ENCODE measurements at regions not wholly inside any gene's neighbourhood (a gene's known extent, or its start where the extent isn't known, plus 50 kb on each side); places are given as distances from the start of the nearest gene placed in this dataset.

DNA sequence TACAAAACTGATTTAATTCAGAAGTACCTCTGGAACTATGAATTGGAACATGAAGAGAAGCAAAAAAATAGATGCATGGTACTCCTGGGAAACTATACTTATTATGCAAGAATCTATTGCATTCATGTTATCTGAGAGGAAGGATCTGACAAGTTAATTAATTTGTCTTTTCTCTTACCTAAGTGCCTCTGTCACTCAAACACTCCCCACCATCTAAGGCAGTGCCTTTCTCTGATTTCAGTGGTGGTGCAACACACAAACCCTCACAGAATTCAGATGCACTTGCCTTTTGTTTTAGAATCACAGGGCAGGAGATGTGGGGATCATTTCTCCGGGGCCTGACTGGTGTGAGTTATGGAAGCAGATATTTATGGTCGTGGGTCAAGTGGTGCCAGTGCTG lies 52.5 kb upstream of the C9orf72 start:
- Histone ChIP-seq H3K4me3 (ENCODE audit: low read length) (no peak overlapping the region), H3K4me1 (ENCODE audit: low read length) (no peaks in the 10 kb centered on the region), H3K4me2 (ENCODE audit: low read length) (no peak overlapping the region), H3K9ac (ENCODE audit: low read length) (no peak overlapping the region), H3K79me2 (ENCODE audit: low read length) (no peaks in the 10 kb centered on the region), H2AFZ (ENCODE audit: low read depth, low read length) (no peak overlapping the region), H4K20me1 (ENCODE audit: insufficient read depth, low read length) (no peaks in the 10 kb centered on the region), H3K27ac (ENCODE audit: low read length) (no peak overlapping the region), H3K27me3 (ENCODE audit: low read depth, low read length) (no peaks in the 10 kb centered on the region), H3K36me3 (replicated peaks; ENCODE audit: low read depth, low read length) (no peaks in the 10 kb centered on the region), H3K9me3 (ENCODE audit: insufficient read depth, low read length) (no peaks in the 10 kb centered on the region)
- no peak for TF ChIP-seq EZH2phosphoT487 (IDR thresholded peaks at IDR 0.05; ENCODE audit: low read depth)
- no peak for TF ChIP-seq CTCF (IDR thresholded peaks at IDR 0.05; ENCODE audit: low read depth, low read length)

DNA sequence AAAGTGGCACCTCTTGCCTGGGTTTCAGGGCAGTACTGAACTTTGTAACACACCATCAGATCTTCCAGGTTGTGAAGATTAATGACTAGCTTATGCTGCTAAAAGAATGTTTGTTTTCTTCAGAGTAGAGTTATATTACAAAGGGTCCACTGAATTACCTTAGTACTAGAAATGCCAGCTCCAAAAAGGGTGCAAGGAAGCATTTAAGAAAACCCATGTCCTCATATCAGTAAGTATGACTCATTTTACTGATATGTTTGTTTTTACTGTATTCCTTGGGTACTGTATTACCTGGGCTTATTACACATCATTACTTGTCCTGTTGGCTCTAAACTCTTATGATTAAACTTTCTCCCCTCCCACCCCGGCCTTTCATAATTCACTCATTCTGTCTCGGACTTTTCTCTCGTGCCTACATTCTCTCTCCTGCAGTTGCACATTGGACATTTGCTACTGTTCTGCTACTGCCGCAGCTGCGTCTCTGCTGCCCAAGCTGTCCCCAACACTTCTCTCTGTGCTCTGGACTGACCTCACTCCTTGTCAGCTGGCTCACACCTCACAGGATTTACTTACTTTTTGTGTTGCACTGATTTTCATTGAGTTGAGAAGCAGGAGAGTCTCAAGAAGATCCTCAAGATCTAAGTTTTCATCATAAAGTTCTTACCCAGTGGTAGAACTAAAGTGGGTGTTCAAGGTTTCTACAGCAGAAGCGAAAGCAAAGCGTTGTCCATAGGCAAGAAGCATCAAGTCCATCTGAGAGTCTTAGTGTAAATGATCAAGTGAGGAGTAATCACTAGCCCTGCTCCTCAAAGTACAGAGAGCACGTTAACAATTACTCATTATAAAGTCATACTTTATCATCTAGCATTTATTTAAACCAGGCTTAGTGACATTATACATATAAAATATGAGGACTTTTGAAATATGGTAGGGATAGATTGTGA lies 53.2 kb upstream of the C9orf72 start:
- Histone ChIP-seq H2AFZ (ENCODE audit: low read depth, low read length) (no peak overlapping the region), H3K27me3 (ENCODE audit: low read depth, low read length) (no peaks in the 10 kb centered on the region), H3K79me2 (ENCODE audit: low read length) (no peaks in the 10 kb centered on the region), H3K4me3 (ENCODE audit: low read length) (no peak overlapping the region), H3K27ac (ENCODE audit: low read length) (no peak overlapping the region), H3K4me2 (ENCODE audit: low read length) (no peak overlapping the region), H3K9me3 (ENCODE audit: insufficient read depth, low read length) (no peaks in the 10 kb centered on the region), H3K9ac (ENCODE audit: low read length) (no peak overlapping the region), H3K4me1 (ENCODE audit: low read length) (no peaks in the 10 kb centered on the region), H4K20me1 (ENCODE audit: insufficient read depth, low read length) (no peaks in the 10 kb centered on the region), H3K36me3 (replicated peaks; ENCODE audit: low read depth, low read length) (no peaks in the 10 kb centered on the region)
- TF ChIP-seq EZH2phosphoT487 (IDR thresholded peaks at IDR 0.05; ENCODE audit: low read depth) = no peak
- TF ChIP-seq CTCF (IDR thresholded peaks at IDR 0.05; ENCODE audit: low read depth, low read length) = no peak

DNA sequence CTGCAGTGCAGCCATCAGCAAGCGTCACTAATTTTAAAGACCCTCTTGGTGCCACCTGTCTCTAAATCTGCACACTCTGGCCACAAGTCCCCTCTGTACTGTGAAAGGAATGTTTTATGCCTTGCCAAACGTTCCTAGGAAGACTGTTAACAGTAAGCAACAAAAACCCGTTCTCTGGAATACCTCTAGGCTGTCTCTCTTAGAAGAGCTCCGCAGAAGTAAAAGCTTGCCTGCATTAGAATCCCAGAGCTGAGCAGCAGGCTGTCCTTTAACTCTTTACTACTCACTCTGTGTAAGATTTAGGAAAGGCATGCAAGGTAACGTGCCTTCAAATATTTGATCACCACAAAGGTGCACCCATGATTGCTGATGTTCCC lies 53.9 kb upstream of the C9orf72 start:
- no peak overlapping the region for H3K4me2 ChIP-seq (ENCODE audit: low read length)
- H3K9me3 ChIP-seq (ENCODE audit: insufficient read depth, low read length) = no peaks in the 10 kb centered on the region
- no peaks in the 10 kb centered on the region for H3K79me2 ChIP-seq (ENCODE audit: low read length)
- H3K27ac ChIP-seq (ENCODE audit: low read length) = no peak overlapping the region
- H3K9ac ChIP-seq (ENCODE audit: low read length) = no peak overlapping the region
- H2AFZ ChIP-seq (ENCODE audit: low read depth, low read length) = no peak overlapping the region
- TF ChIP-seq CTCF (IDR thresholded peaks at IDR 0.05; ENCODE audit: low read depth, low read length) (no peak), EZH2phosphoT487 (IDR thresholded peaks at IDR 0.05; ENCODE audit: low read depth) (no peak)
- no peaks in the 10 kb centered on the region for H3K27me3 ChIP-seq (ENCODE audit: low read depth, low read length)
- no peaks in the 10 kb centered on the region for H3K36me3 ChIP-seq (replicated peaks; ENCODE audit: low read depth, low read length)
- H3K4me1 ChIP-seq (ENCODE audit: low read length) = no peaks in the 10 kb centered on the region
- H3K4me3 ChIP-seq (ENCODE audit: low read length) = no peak overlapping the region
- no peaks in the 10 kb centered on the region for H4K20me1 ChIP-seq (ENCODE audit: insufficient read depth, low read length)

- Histone ChIP-seq H4K20me1 (ENCODE audit: insufficient read depth, low read length) (no peaks in the 10 kb centered on the region), H3K9me3 (ENCODE audit: insufficient read depth, low read length) (no peaks in the 10 kb centered on the region), H3K79me2 (ENCODE audit: low read length) (no peaks in the 10 kb centered on the region), H3K27ac (ENCODE audit: low read length) (no peak overlapping the region), H3K9ac (ENCODE audit: low read length) (no peak overlapping the region), H3K4me3 (ENCODE audit: low read length) (no peak overlapping the region), H2AFZ (ENCODE audit: low read depth, low read length) (no peak overlapping the region), H3K27me3 (ENCODE audit: low read depth, low read length) (peaks cover under 1% of the 10 kb centered on the region; the same call in 1 of the 2 replicates), H3K36me3 (replicated peaks; ENCODE audit: low read depth, low read length) (no peaks in the 10 kb centered on the region), H3K4me2 (ENCODE audit: low read length) (no peak overlapping the region), H3K4me1 (ENCODE audit: low read length) (no peaks in the 10 kb centered on the region)
- TF ChIP-seq CTCF (IDR thresholded peaks at IDR 0.05; ENCODE audit: low read depth, low read length) (no peak), EZH2phosphoT487 (IDR thresholded peaks at IDR 0.05; ENCODE audit: low read depth) (no peak)
Measured at GRCh38 chr9:27628311-27628710, 55.0 kb upstream of the C9orf72 start.
